Adipocyte (in vitro differentiated cells): ENCODE measurements at regions not wholly inside any gene's neighbourhood (a gene's known extent, or its start where the extent isn't known, plus 50 kb on each side); places are given as distances from the start of the nearest gene placed in this dataset.
A peak's percentile ranks its signal among the peaks of the same experiment; 100 is the strongest.

ENCODE experiments used
- DNase-seq: peaks from one replicate; pipeline ENCODE4 v3.0.0-alpha.2; 2015; ENCODE audit warnings: low read depth
- H3K27me3 ChIP-seq: replicated peaks from 2 replicates; pipeline ENCODE4 v1.7.0; 2013; ENCODE audit warnings: mild to moderate bottlenecking, low read length, moderate library complexity; ENCODE audit not compliant: control insufficient read depth, insufficient read depth
- H3K36me3 ChIP-seq: 2 replicates; pipeline ENCODE4 v1.7.0; 2013; ENCODE audit warnings: low read length, mild to moderate bottlenecking, moderate library complexity; ENCODE audit not compliant: control insufficient read depth, insufficient read depth, severe bottlenecking
- H3K4me1 ChIP-seq: 2 replicates; pipeline ENCODE4 v1.7.0; 2013; ENCODE audit warnings: mild to moderate bottlenecking, low read length, moderate library complexity; ENCODE audit not compliant: control insufficient read depth, insufficient read depth
- H3K4me3 ChIP-seq: 2 replicates; pipeline ENCODE4 v1.7.0; 2013; ENCODE audit warnings: mild to moderate bottlenecking, low read length, moderate library complexity
- H3K9ac ChIP-seq: 2 replicates; pipeline ENCODE4 v1.7.0; 2013; ENCODE audit warnings: mild to moderate bottlenecking, low read length, moderate library complexity
- H3K9me3 ChIP-seq: 2 replicates; pipeline ENCODE4 v1.7.0; 2013; ENCODE audit warnings: mild to moderate bottlenecking, low read length, moderate library complexity; ENCODE audit not compliant: control insufficient read depth

GRCh38 chr15:69883306-69883705 is 214.4 kb downstream of the TLE3 start:
- peaks cover 7% of the 10 kb centered on the region for H3K9me3 ChIP-seq
- no peaks in the 10 kb centered on the region for H3K4me1 ChIP-seq
- no peaks in the 10 kb centered on the region for H3K36me3 ChIP-seq
- H3K27me3 ChIP-seq = peaks cover 53% of the 10 kb centered on the region
- H3K4me3 ChIP-seq = no peak overlapping the region
- H3K9ac ChIP-seq = no peak overlapping the region
- no peak for DNase-seq

- no peak for DNase-seq
- Histone ChIP-seq H3K9ac (no peak overlapping the region), H3K4me1 (no peaks in the 10 kb centered on the region), H3K9me3 (peaks cover 8% of the 10 kb centered on the region), H3K27me3 (peaks cover 69% of the 10 kb centered on the region), H3K36me3 (no peaks in the 10 kb centered on the region), H3K4me3 (no peak overlapping the region)
Measured at GRCh38 chr15:69885173-69885955, 212.4 kb downstream of the TLE3 start.

- no peak overlapping the region for H3K4me3 ChIP-seq
- no peaks in the 10 kb centered on the region for H3K4me1 ChIP-seq
- peaks cover 77% of the 10 kb centered on the region for H3K27me3 ChIP-seq
- no peaks in the 10 kb centered on the region for H3K36me3 ChIP-seq
- H3K9ac ChIP-seq = no peak overlapping the region
- H3K9me3 ChIP-seq = peaks cover 16% of the 10 kb centered on the region
- no peak for DNase-seq
Measured at GRCh38 chr15:69887009-69887408, 210.7 kb downstream of the TLE3 start.

GRCh38 chr15:69887553-69887952 is 210.2 kb downstream of the TLE3 start:
- Histone ChIP-seq H3K4me1 (no peaks in the 10 kb centered on the region), H3K9ac (no peak overlapping the region), H3K4me3 (no peak overlapping the region), H3K9me3 (peaks cover 16% of the 10 kb centered on the region), H3K27me3 (peaks cover 73% of the 10 kb centered on the region), H3K36me3 (no peaks in the 10 kb centered on the region)
- no peak for DNase-seq

- Histone ChIP-seq H3K27me3 (peaks cover 68% of the 10 kb centered on the region), H3K4me3 (no peak overlapping the region), H3K9me3 (peaks cover 12% of the 10 kb centered on the region), H3K9ac (no peak overlapping the region), H3K4me1 (no peaks in the 10 kb centered on the region), H3K36me3 (no peaks in the 10 kb centered on the region)
- DNase-seq = no peak
Measured at GRCh38 chr15:69888406-69888805, 209.3 kb downstream of the TLE3 start.

- Histone ChIP-seq H3K4me1 (peaks cover 12% of the 10 kb centered on the region), H3K27me3 (peaks cover 66% of the 10 kb centered on the region), H3K9me3 (peaks cover 10% of the 10 kb centered on the region), H3K4me3 (no peak overlapping the region), H3K36me3 (no peaks in the 10 kb centered on the region), H3K9ac (no peak overlapping the region)
- no peak for DNase-seq
Measured at GRCh38 chr15:69891070-69891536, 206.6 kb downstream of the TLE3 start.

GRCh38 chr15:69891606-69892005 is 206.1 kb downstream of the TLE3 start:
- no peaks in the 10 kb centered on the region for H3K36me3 ChIP-seq
- H3K9me3 ChIP-seq = peaks cover 10% of the 10 kb centered on the region
- H3K4me1 ChIP-seq = peaks cover 12% of the 10 kb centered on the region
- H3K9ac ChIP-seq = no peak overlapping the region
- peaks cover 61% of the 10 kb centered on the region for H3K27me3 ChIP-seq
- no peak overlapping the region for H3K4me3 ChIP-seq
- DNase-seq = no peak

GRCh38 chr15:69892351-69892750 is 205.4 kb downstream of the TLE3 start:
- peaks cover 10% of the 10 kb centered on the region for H3K9me3 ChIP-seq
- H3K9ac ChIP-seq = no peak overlapping the region
- H3K4me3 ChIP-seq = no peak overlapping the region
- H3K27me3 ChIP-seq = peaks cover 54% of the 10 kb centered on the region
- H3K4me1 ChIP-seq = peaks cover 12% of the 10 kb centered on the region
- no peaks in the 10 kb centered on the region for H3K36me3 ChIP-seq
- DNase-seq = no peak

GRCh38 chr15:69893086-69893485 is 204.6 kb downstream of the TLE3 start:
- Histone ChIP-seq H3K27me3 (peaks cover 55% of the 10 kb centered on the region), H3K9me3 (peaks cover 10% of the 10 kb centered on the region), H3K9ac (no peak overlapping the region), H3K4me1 (peaks cover 12% of the 10 kb centered on the region), H3K4me3 (no peak overlapping the region), H3K36me3 (no peaks in the 10 kb centered on the region)
- no peak for DNase-seq

GRCh38 chr15:69893863-69894262 is 203.9 kb downstream of the TLE3 start:
- H3K4me3 ChIP-seq = no peak overlapping the region
- H3K36me3 ChIP-seq = no peaks in the 10 kb centered on the region
- peak; percentile 53 for DNase-seq
- H3K9me3 ChIP-seq = peaks cover 10% of the 10 kb centered on the region
- H3K27me3 ChIP-seq = peaks cover 55% of the 10 kb centered on the region
- peaks cover 12% of the 10 kb centered on the region for H3K4me1 ChIP-seq
- H3K9ac ChIP-seq = no peak overlapping the region

GRCh38 chr15:69895202-69895601 is 202.5 kb downstream of the TLE3 start:
- Histone ChIP-seq H3K9ac (no peak overlapping the region), H3K9me3 (peaks cover 10% of the 10 kb centered on the region), H3K36me3 (no peaks in the 10 kb centered on the region), H3K4me1 (peaks cover 12% of the 10 kb centered on the region), H3K27me3 (peaks cover 47% of the 10 kb centered on the region), H3K4me3 (no peak overlapping the region)
- DNase-seq = no peak

- Histone ChIP-seq H3K9me3 (no peaks in the 10 kb centered on the region), H3K27me3 (peaks cover 34% of the 10 kb centered on the region), H3K4me3 (no peak overlapping the region), H3K4me1 (peaks cover 12% of the 10 kb centered on the region), H3K36me3 (no peaks in the 10 kb centered on the region), H3K9ac (no peak overlapping the region)
- DNase-seq = peak; percentile 29
Measured at GRCh38 chr15:69896606-69897005, 201.1 kb downstream of the TLE3 start.
